Mesenchymal stem cell (in vitro differentiated cells and primary cell): ENCODE measurements at regions not wholly inside any gene's neighbourhood (a gene's known extent, or its start where the extent isn't known, plus 50 kb on each side); places are given as distances from the start of the nearest gene placed in this dataset.
A peak's percentile ranks its signal among the peaks of the same experiment; 100 is the strongest.

Experiments used
- DNase-seq: peaks from one replicate; pipeline ENCODE4 v3.0.0-alpha.2; 2013
- H2AFZ ChIP-seq: one replicate; pipeline ENCODE4 v1.6.1; 2013; ENCODE audit warnings: low read depth, mild to moderate bottlenecking, control low read depth, inconsistent platforms, low read length, moderate library complexity
- H2AK5ac ChIP-seq: 2 replicates; pipeline ENCODE4 v1.6.1; 2013; ENCODE audit warnings: low read length, moderate library complexity, mild to moderate bottlenecking, inconsistent platforms; ENCODE audit not compliant: severe bottlenecking
- H2BK120ac ChIP-seq: one replicate; pipeline ENCODE4 v1.6.1; 2013; ENCODE audit warnings: low read depth, mild to moderate bottlenecking, inconsistent platforms, low read length, moderate library complexity
- H2BK12ac ChIP-seq, 2 experiments: one replicate each; pipeline ENCODE4 v1.6.1; 2013; ENCODE audit warnings: inconsistent platforms in 2 of 2, low read length in 2 of 2, mild to moderate bottlenecking in 2 of 2, moderate library complexity in 2 of 2, control low read depth in 1 of 2
- H2BK15ac ChIP-seq: one replicate; pipeline ENCODE4 v1.6.1; 2013; ENCODE audit warnings: mild to moderate bottlenecking, low read depth, inconsistent platforms; ENCODE audit not compliant: poor library complexity, severe bottlenecking
- H2BK5ac ChIP-seq: 2 replicates; pipeline ENCODE4 v1.6.1; 2013; ENCODE audit warnings: low read depth, mild to moderate bottlenecking, low read length, control low read depth, inconsistent platforms; ENCODE audit not compliant: poor library complexity, severe bottlenecking
- H3K14ac ChIP-seq, 2 experiments: one replicate each; pipeline ENCODE4 v1.6.1; 2013; ENCODE audit warnings: inconsistent platforms in 2 of 2, low read length in 2 of 2, control low read depth in 1 of 2, mild to moderate bottlenecking in 1 of 2, moderate library complexity in 1 of 2
- H3K18ac ChIP-seq, 2 experiments: one replicate each; pipeline ENCODE4 v1.6.1; 2013; ENCODE audit warnings: inconsistent platforms in 2 of 2, low read length in 2 of 2, control low read depth in 1 of 2, low read depth in 1 of 2, mild to moderate bottlenecking in 1 of 2
- H3K23ac ChIP-seq, 2 experiments: one replicate each; pipeline ENCODE4 v1.6.1; 2013; ENCODE audit warnings: inconsistent platforms in 2 of 2, low read length in 2 of 2, mild to moderate bottlenecking in 2 of 2, moderate library complexity in 2 of 2, control low read depth in 1 of 2
- H3K27ac ChIP-seq: 2 replicates; pipeline ENCODE4 v1.5.1; 2013; ENCODE audit warnings: mild to moderate bottlenecking, moderate library complexity, low read length, control low read depth, inconsistent platforms; ENCODE audit not compliant: poor library complexity, severe bottlenecking
- H3K27me3 ChIP-seq, 2 experiments: 2 replicates each; pipeline versions ENCODE4 v1.6.1 to v1.7.0; 2013; ENCODE audit warnings: low read length in 2 of 2, mild to moderate bottlenecking in 2 of 2, moderate library complexity in 2 of 2, control low read depth in 1 of 2, inconsistent platforms in 1 of 2; ENCODE audit not compliant: control insufficient read depth in 1 of 2, insufficient read depth in 1 of 2
- H3K36me3 ChIP-seq, 2 experiments: 2 replicates each; pipeline versions ENCODE4 v1.6.1 to v1.7.0; 2013; ENCODE audit warnings: low read length in 2 of 2, control low read depth in 1 of 2, inconsistent platforms in 1 of 2, low read depth in 1 of 2, mild to moderate bottlenecking in 1 of 2; ENCODE audit not compliant: insufficient read depth in 2 of 2, control insufficient read depth in 1 of 2
- H3K4ac ChIP-seq, 2 experiments: one replicate each; pipeline ENCODE4 v1.6.1; 2013; ENCODE audit warnings: inconsistent platforms in 2 of 2, low read length in 2 of 2, mild to moderate bottlenecking in 2 of 2, moderate library complexity in 2 of 2, control low read depth in 1 of 2, low read depth in 1 of 2
- H3K4me1 ChIP-seq: 2 replicates; pipeline ENCODE4 v1.6.1; 2013; ENCODE audit warnings: low read depth, low read length, control low read depth; ENCODE audit not compliant: control insufficient read depth, insufficient read depth
- H3K4me2 ChIP-seq: 2 replicates; pipeline ENCODE4 v1.6.1; 2013; ENCODE audit warnings: low read length, mild to moderate bottlenecking, inconsistent platforms; ENCODE audit not compliant: poor library complexity, severe bottlenecking
- H3K4me3 ChIP-seq, 2 experiments: 2 replicates each; pipeline versions ENCODE4 v1.5.1 to v1.7.0; 2013; ENCODE audit warnings: low read length in 2 of 2, mild to moderate bottlenecking in 2 of 2, control low read depth in 1 of 2, low read depth in 1 of 2; ENCODE audit not compliant: insufficient read depth in 1 of 2
- H3K79me1 ChIP-seq: replicated peaks from 2 replicates; pipeline ENCODE4 v1.6.1; 2013; ENCODE audit warnings: mild to moderate bottlenecking, control low read depth, low read length, inconsistent platforms; ENCODE audit not compliant: poor library complexity, severe bottlenecking
- H3K9ac ChIP-seq: 2 replicates; pipeline ENCODE4 v1.7.0; 2013; ENCODE audit warnings: mild to moderate bottlenecking, low read length, moderate library complexity
- H3K9me3 ChIP-seq: 2 replicates; pipeline ENCODE4 v1.7.0; 2013; ENCODE audit warnings: mild to moderate bottlenecking, low read length; ENCODE audit not compliant: control insufficient read depth
- H4K8ac ChIP-seq: one replicate; pipeline ENCODE4 v1.6.1; 2013; ENCODE audit warnings: inconsistent platforms, mild to moderate bottlenecking, low read length, moderate library complexity
- H4K91ac ChIP-seq: one replicate; pipeline ENCODE4 v1.6.1; 2013; ENCODE audit warnings: mild to moderate bottlenecking, low read length, inconsistent platforms
- WGBS: methylation state at CpG from one replicate; pipeline ENCODE4 v1.1.7; 2013; ENCODE audit warnings: mixed read lengths; 5-methylcytosine and 5-hydroxymethylcytosine counted together

GRCh38 chr16:59195242-59195641 is 461.1 kb upstream of the GOT2 start:
- 83% methylated on average over 2 of the region's 2 CpGs for WGBS
- Histone ChIP-seq H3K79me1 (no peaks in the 10 kb centered on the region), H2BK15ac (no peak overlapping the region), H3K4me1 (no peaks in the 10 kb centered on the region), H3K9ac (no peak overlapping the region), H3K23ac (no peak overlapping the region), H4K91ac (no peak overlapping the region), H3K4me2 (no peak overlapping the region), H3K18ac (no peak overlapping the region), H2BK5ac (no peak overlapping the region), H4K8ac (no peak overlapping the region), H3K9me3 (no peaks in the 10 kb centered on the region), H2BK12ac (no peak overlapping the region), H2BK120ac (no peak overlapping the region), H3K4me3 (no peak overlapping the region), H3K27me3 (no peaks in the 10 kb centered on the region), H3K27ac (no peak overlapping the region), H3K36me3 (no peaks in the 10 kb centered on the region), H3K14ac (no peak overlapping the region), H3K4ac (no peak overlapping the region), H2AK5ac (no peak overlapping the region), H2AFZ (no peak overlapping the region)
- no peak for DNase-seq

DNA sequence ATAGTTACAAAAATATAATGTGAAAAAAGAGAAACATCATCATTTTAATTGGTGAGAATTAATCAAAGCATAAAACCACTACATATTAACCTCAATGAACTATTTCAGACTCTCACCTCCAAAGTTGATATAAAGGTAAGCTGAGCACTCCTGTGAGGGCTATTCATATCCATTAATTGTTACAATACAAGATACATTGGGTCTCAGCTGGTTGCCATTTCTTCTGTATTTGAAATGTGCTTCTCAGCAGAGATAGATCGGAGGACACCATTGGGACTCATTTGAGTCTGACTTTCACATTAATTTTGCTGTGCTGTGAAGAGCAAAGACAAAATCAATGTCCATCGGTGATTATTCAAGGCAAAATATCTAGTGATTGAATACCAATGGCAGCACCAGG is 459.5 kb upstream of the GOT2 start:
- Histone ChIP-seq H3K18ac (no peak overlapping the region), H3K14ac (no peak overlapping the region), H3K27me3 (no peaks in the 10 kb centered on the region), H2BK120ac (no peak overlapping the region), H2BK15ac (no peak overlapping the region), H4K8ac (no peak overlapping the region), H3K27ac (no peak overlapping the region), H3K4me3 (no peak overlapping the region), H3K9me3 (no peaks in the 10 kb centered on the region), H3K9ac (no peak overlapping the region), H2BK12ac (no peak overlapping the region), H2AK5ac (no peak overlapping the region), H3K4me2 (no peak overlapping the region), H2BK5ac (no peak overlapping the region), H3K4ac (no peak overlapping the region), H3K4me1 (no peaks in the 10 kb centered on the region), H3K23ac (no peak overlapping the region), H2AFZ (no peak overlapping the region), H4K91ac (no peak overlapping the region), H3K79me1 (no peaks in the 10 kb centered on the region), H3K36me3 (no peaks in the 10 kb centered on the region)
- 94% methylated on average over 2 of the region's 2 CpGs for WGBS
- no peak for DNase-seq

DNA sequence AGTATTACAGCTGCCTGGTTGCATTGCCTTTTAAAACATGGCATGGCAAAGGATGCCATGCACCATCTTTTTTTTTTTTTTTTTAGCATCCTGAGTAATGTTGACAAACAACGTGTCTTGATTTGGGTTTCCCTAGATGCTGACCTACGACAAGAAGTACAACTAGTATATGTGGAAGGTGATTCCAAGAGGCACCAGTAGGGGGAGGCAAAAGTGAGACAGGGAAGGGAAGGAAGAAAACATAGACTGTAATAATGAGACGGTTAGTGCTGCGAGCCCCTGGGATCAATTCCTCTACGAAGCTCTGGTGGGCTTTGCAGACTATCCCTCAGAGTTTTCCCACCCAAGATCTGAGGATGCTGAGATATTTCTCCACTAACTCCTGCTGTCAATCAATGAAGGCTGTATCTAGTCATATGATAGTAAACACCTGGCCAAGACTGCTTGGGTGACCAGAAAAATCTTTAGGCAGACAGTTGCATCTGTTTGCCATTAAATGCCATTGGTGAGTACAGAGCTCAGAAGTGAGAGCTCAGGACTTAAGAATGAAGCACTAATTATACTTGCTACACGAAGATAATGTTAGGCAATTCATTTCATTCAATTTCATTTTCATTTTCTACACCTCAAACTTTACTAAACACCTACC is 458.6 kb upstream of the GOT2 start:
- Histone ChIP-seq H3K9me3 (no peaks in the 10 kb centered on the region), H4K8ac (no peak overlapping the region), H3K14ac (no peak overlapping the region), H3K18ac (no peak overlapping the region), H3K4me3 (no peak overlapping the region), H3K36me3 (no peaks in the 10 kb centered on the region), H2BK12ac (no peak overlapping the region), H3K23ac (no peak overlapping the region), H3K4me2 (no peak overlapping the region), H3K27me3 (no peaks in the 10 kb centered on the region), H3K9ac (no peak overlapping the region), H4K91ac (no peak overlapping the region), H3K27ac (no peak overlapping the region), H3K4me1 (no peaks in the 10 kb centered on the region), H3K79me1 (no peaks in the 10 kb centered on the region), H2BK5ac (no peak overlapping the region), H2AFZ (no peak overlapping the region), H2AK5ac (no peak overlapping the region), H2BK15ac (no peak overlapping the region), H2BK120ac (no peak overlapping the region), H3K4ac (no peak overlapping the region)
- 74% methylated on average over 6 of the region's 6 CpGs for WGBS
- DNase-seq: peak; percentile 6

DNA sequence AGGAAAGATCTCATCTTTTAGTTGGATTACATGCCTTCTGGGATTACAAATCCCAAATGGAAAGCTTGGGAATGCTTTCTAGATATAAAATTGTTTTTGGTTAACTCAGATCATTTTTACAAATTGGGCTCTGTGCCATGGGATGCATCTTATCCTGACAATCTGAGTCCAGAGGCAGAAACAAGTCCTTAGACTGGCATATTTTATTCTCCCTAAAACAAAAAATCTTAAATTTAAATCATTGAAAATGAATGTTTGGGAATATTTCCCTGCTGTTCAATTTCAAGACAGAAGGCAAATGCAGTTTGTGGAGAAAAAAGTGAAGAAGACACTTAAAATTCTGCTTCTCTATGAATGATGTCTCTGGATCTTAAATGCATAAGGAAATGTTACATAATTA is 456.6 kb upstream of the GOT2 start:
- H3K27me3 ChIP-seq: no peaks in the 10 kb centered on the region
- no peak overlapping the region for H3K4ac ChIP-seq
- H3K18ac ChIP-seq: no peak overlapping the region
- no peaks in the 10 kb centered on the region for H3K79me1 ChIP-seq
- H4K91ac ChIP-seq: no peak overlapping the region
- H2BK5ac ChIP-seq: no peak overlapping the region
- DNase-seq: no peak
- no peak overlapping the region for H2BK120ac ChIP-seq
- no peak overlapping the region for H2BK15ac ChIP-seq
- H2BK12ac ChIP-seq: no peak overlapping the region
- H4K8ac ChIP-seq: no peak overlapping the region
- no peak overlapping the region for H2AFZ ChIP-seq
- H3K27ac ChIP-seq: no peak overlapping the region
- no peak overlapping the region for H3K4me2 ChIP-seq
- H3K9me3 ChIP-seq: no peaks in the 10 kb centered on the region
- no peak overlapping the region for H3K4me3 ChIP-seq
- no peaks in the 10 kb centered on the region for H3K36me3 ChIP-seq
- H2AK5ac ChIP-seq: no peak overlapping the region
- H3K4me1 ChIP-seq: no peaks in the 10 kb centered on the region
- no peak overlapping the region for H3K9ac ChIP-seq
- H3K23ac ChIP-seq: no peak overlapping the region
- no peak overlapping the region for H3K14ac ChIP-seq
